ENCODE measurements at regions not wholly inside any gene's neighbourhood (a gene's known extent, or its start where the extent isn't known, plus 50 kb on each side); places are given as distances from the start of the nearest gene placed in this dataset.

GRCh38 chr2:23021311-23022120, 363.5 kb upstream of the KLHL29 start:
- TF ChIP-seq POLR2AphosphoS5 (IDR thresholded peaks at IDR 0.05): no peak
- TF ChIP-seq, protein P1, sequence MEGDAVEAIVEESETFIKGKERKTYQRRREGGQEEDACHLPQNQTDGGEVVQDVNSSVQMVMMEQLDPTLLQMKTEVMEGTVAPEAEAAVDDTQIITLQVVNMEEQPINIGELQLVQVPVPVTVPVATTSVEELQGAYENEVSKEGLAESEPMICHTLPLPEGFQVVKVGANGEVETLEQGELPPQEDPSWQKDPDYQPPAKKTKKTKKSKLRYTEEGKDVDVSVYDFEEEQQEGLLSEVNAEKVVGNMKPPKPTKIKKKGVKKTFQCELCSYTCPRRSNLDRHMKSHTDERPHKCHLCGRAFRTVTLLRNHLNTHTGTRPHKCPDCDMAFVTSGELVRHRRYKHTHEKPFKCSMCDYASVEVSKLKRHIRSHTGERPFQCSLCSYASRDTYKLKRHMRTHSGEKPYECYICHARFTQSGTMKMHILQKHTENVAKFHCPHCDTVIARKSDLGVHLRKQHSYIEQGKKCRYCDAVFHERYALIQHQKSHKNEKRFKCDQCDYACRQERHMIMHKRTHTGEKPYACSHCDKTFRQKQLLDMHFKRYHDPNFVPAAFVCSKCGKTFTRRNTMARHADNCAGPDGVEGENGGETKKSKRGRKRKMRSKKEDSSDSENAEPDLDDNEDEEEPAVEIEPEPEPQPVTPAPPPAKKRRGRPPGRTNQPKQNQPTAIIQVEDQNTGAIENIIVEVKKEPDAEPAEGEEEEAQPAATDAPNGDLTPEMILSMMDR (IDR thresholded peaks at IDR 0.05): no peak
- no peak for TF ChIP-seq POLR2A (IDR thresholded peaks at IDR 0.05)
